Spleen (tissue), 7 donors: ENCODE measurements at regions not wholly inside any gene's neighbourhood (a gene's known extent, or its start where the extent isn't known, plus 50 kb on each side); places are given as distances from the start of the nearest gene placed in this dataset.

Experiments used
- CTCF ChIP-seq, 11 experiments: fragments of 200-600 bp in 7 of 11; fragments of 450-650 bp in 4 of 11; sonication (generic) in 4 of 11; IDR thresholded peaks in 8 of 11; conservative IDR thresholded peaks in 3 of 11; 1 replicate in 7 of 11; 2 replicates in 4 of 11; pipeline versions ENCODE4 v1.4.0 to v1.8.0; 2016 to 2021; ENCODE audit warnings: antibody characterized with exemption in 11 of 11, inconsistent platforms in 4 of 11, mild to moderate bottlenecking in 1 of 11
- POLR2A ChIP-seq, 3 donors: fragments of 450-650 bp; IDR thresholded peaks; one replicate each; pipeline ENCODE4 v1.5.1; 2017; ENCODE audit warnings: antibody characterized with exemption in 3 of 3, mild to moderate bottlenecking in 1 of 3
- donor health status: DM: no; HTN: no; CAD: no; lungs with moderate emphysema.
- donor health status: DM: no; HTN: no; CAD: no.
- donor health status: DM: no; HTN: no; CAD: no.

DNA sequence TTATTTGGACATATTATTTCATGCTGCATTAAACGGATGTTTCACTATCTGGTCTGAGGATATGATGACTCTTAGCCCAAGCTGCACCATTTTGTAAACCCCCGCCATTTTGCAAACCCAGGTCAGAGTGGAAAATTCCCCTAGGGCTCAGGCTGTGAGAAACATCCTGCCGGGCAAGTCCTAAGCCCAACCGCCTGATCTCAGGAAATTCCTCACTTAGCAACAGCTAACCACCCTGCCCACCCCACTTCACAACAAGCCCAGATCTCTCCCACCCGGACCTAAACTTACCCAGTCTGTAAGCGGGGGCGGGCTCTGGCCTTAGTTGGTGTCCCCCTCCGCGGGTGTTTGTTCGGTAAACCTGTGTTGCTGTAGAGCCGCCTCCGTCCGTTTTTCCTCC, 2747.1 kb downstream of the PCDH7 start:
- TF ChIP-seq CTCF (IDR thresholded peaks at IDR 0.05 in 8 of 11, conservative IDR thresholded peaks at IDR 0.05 in 3 of 11) (no peak), POLR2A (IDR thresholded peaks at IDR 0.05) (no peak)
